Epithelial cell of proximal tubule (primary cell): ENCODE measurements at regions not wholly inside any gene's neighbourhood (a gene's known extent, or its start where the extent isn't known, plus 50 kb on each side); places are given as distances from the start of the nearest gene placed in this dataset.

Source experiments
- DNase-seq: peaks from one replicate; pipeline ENCODE4 v3.0.0-alpha.2; 2011; ENCODE audit warnings: low read depth
- H3K4me3 ChIP-seq: 2 replicates; pipeline ENCODE4 v1.5.1; 2011; ENCODE audit warnings: low read depth, mild to moderate bottlenecking, low read length
- CTCF ChIP-seq: conservative IDR thresholded peaks from 2 replicates; pipeline ENCODE4 v1.5.1; 2012; ENCODE audit warnings: low read depth, mild to moderate bottlenecking, low read length

GRCh38 chr6:4606016-4606415 is 170.2 kb upstream of the CDYL start:
- no peak for TF ChIP-seq CTCF
- no peak overlapping the region for H3K4me3 ChIP-seq
- DNase-seq = no peak

GRCh38 chr6:4603856-4604369 is 172.3 kb upstream of the CDYL start:
- DNase-seq = no peak
- no peak overlapping the region for H3K4me3 ChIP-seq
- no peak for TF ChIP-seq CTCF

GRCh38 chr6:4603291-4603690 is 172.9 kb upstream of the CDYL start:
- TF ChIP-seq CTCF = no peak
- DNase-seq = peak; percentile 61
- H3K4me3 ChIP-seq = no peak overlapping the region

- DNase-seq = no peak
- H3K4me3 ChIP-seq = no peak overlapping the region
- no peak for TF ChIP-seq CTCF
Measured at GRCh38 chr6:4599924-4600323, 176.3 kb upstream of the CDYL start.

GRCh38 chr6:4598384-4598995 is 177.7 kb upstream of the CDYL start:
- no peak overlapping the region for H3K4me3 ChIP-seq
- no peak for DNase-seq
- TF ChIP-seq CTCF = no peak

GRCh38 chr6:4593951-4594350 is 182.3 kb upstream of the CDYL start:
- DNase-seq = no peak
- no peak for TF ChIP-seq CTCF
- H3K4me3 ChIP-seq = no peak overlapping the region

- no peak for DNase-seq
- no peak for TF ChIP-seq CTCF
- H3K4me3 ChIP-seq = no peak overlapping the region
Measured at GRCh38 chr6:4592026-4592425, 184.2 kb upstream of the CDYL start.
